ENCODE measurements at regions not wholly inside any gene's neighbourhood (a gene's known extent, or its start where the extent isn't known, plus 50 kb on each side); places are given as distances from the start of the nearest gene placed in this dataset.

DNA sequence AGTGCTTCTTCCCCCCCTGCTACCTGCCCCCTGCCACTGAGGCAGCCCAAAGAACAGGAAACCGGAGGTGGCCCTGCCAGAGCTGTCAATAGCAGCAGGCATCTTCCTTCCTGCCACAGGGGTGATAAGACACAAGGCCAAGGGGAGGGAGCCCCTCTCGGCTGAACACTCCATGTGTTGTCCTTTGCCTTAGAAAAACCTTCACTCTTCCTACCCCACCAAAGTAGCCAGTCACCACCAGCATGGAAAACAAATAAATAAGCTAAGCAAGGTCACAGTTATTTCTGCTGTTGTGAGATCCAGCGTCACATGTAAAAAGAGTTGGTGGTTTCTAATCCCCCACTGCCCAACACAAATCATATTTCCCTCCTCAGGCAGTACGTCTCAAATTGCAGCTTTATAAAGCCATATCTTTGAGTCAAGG lies 104.8 kb upstream of the DPT start:
- Histone ChIP-seq H3K4me1 (ENCODE audit: insufficient read depth, low read length, poor library complexity, severe bottlenecking) (peaks cover 32% of the 10 kb centered on the region), H3K36me3 (ENCODE audit: insufficient read depth, low read length, poor library complexity, severe bottlenecking) (no peaks in the 10 kb centered on the region), H3K4me3 (ENCODE audit: low read depth, low read length, poor library complexity, severe bottlenecking) (no peak overlapping the region), H3K27ac (ENCODE audit: low read depth, low read length, poor library complexity, severe bottlenecking) (peak overlapping the region; percentile 76), H3K9me3 (ENCODE audit: low read depth, low read length, poor library complexity, severe bottlenecking) (no peaks in the 10 kb centered on the region), H3K27me3 (replicated peaks; ENCODE audit: insufficient read depth, low read depth, low read length, poor library complexity) (no peaks in the 10 kb centered on the region)
- peak; percentile 74 for DNase-seq (ENCODE audit: low spot score)
- ChIA-PET POLR2A (ENCODE audit: low non-redundant PET) (no interaction called here), CTCF (no interaction called here)
- TF ChIP-seq, protein P1, sequence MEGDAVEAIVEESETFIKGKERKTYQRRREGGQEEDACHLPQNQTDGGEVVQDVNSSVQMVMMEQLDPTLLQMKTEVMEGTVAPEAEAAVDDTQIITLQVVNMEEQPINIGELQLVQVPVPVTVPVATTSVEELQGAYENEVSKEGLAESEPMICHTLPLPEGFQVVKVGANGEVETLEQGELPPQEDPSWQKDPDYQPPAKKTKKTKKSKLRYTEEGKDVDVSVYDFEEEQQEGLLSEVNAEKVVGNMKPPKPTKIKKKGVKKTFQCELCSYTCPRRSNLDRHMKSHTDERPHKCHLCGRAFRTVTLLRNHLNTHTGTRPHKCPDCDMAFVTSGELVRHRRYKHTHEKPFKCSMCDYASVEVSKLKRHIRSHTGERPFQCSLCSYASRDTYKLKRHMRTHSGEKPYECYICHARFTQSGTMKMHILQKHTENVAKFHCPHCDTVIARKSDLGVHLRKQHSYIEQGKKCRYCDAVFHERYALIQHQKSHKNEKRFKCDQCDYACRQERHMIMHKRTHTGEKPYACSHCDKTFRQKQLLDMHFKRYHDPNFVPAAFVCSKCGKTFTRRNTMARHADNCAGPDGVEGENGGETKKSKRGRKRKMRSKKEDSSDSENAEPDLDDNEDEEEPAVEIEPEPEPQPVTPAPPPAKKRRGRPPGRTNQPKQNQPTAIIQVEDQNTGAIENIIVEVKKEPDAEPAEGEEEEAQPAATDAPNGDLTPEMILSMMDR (conservative IDR thresholded peaks at IDR 0.05; ENCODE audit: low read depth, low read length) = no peak
- TF ChIP-seq EZH2 (IDR thresholded peaks at IDR 0.05; ENCODE audit: borderline replicate concordance, low read depth, low read length, poor library complexity, severe bottlenecking) = no peak
- intact Hi-C loops (cut with micrococcal nuclease; ENCODE audit: unreplicated experiment) = loop anchor here (10.0 kb wide), 1 partner anchor 271 kb away; the partner anchor contains the start of gene ATP1B1
- BruUV-seq (replicated peaks) = no TSS peak

DNA sequence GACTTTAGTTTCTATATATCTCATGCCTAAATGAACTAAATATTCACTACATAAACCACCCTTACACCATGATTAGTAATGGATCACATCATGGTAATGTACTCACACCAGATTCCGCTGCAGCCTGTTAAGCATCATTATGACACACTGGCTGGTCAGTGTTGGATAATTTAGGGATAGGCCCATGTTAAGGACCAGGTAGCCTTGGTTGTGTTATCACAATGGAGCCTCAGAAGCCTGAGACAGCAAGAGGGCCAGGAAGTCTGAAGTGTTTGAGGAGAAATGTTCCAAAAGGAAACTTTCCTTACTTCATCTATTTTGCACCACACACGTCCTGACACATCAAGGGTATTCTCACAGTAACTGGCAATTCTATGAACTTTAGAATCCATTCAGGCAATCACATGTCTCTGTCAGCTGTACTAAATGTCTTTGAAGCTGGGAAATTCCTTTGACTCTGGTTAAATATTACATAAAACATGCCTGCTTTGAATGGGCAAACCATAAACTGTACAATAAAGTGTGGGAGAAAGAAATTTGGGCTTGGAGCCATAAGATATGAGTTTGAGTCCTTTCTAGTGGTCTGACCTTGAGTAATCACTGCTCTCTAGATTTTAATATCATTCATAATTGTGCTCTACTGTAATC lies 105.3 kb upstream of the DPT start:
- BruUV-seq (replicated peaks) = no TSS peak
- intact Hi-C loops (cut with micrococcal nuclease; ENCODE audit: unreplicated experiment) = loop anchor here (10.0 kb wide), 1 partner anchor 270 kb away; the partner anchor contains the start of gene ATP1B1
- POLR2A ChIA-PET (ENCODE audit: low non-redundant PET) = no interaction called here
- Histone ChIP-seq H3K27ac (ENCODE audit: low read depth, low read length, poor library complexity, severe bottlenecking) (peak overlapping the region; percentile 76), H3K9me3 (ENCODE audit: low read depth, low read length, poor library complexity, severe bottlenecking) (no peaks in the 10 kb centered on the region), H3K27me3 (replicated peaks; ENCODE audit: insufficient read depth, low read depth, low read length, poor library complexity) (no peaks in the 10 kb centered on the region), H3K4me1 (ENCODE audit: insufficient read depth, low read length, poor library complexity, severe bottlenecking) (peaks cover 31% of the 10 kb centered on the region), H3K4me3 (ENCODE audit: low read depth, low read length, poor library complexity, severe bottlenecking) (no peak overlapping the region), H3K36me3 (ENCODE audit: insufficient read depth, low read length, poor library complexity, severe bottlenecking) (no peaks in the 10 kb centered on the region)
- peak; percentile 10 for DNase-seq (ENCODE audit: low spot score)
- CTCF ChIA-PET = no interaction called here
- no peak for TF ChIP-seq EZH2 (IDR thresholded peaks at IDR 0.05; ENCODE audit: borderline replicate concordance, low read depth, low read length, poor library complexity, severe bottlenecking)

DNA sequence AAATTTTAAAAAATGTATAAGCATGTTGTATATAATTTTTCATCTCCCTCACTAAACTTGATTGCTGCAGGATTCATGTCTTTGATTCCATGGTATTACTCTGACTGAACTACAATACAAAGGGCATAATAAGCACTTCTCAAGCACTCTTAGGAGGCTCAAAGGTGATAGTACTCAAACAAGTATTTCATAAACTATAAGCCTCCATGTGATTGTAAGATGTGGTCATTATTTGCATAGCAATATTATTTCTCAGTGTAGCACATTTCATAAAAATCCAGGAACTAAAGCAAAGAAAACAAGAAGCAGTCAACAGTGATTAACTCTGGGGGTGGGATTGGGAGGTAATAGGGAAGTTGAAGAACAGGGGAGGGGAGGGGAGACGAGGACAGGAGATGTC lies 106.2 kb upstream of the DPT start:
- ChIA-PET CTCF (no interaction called here), POLR2A (ENCODE audit: low non-redundant PET) (no interaction called here)
- no peak overlapping the region for H3K27ac ChIP-seq (ENCODE audit: low read depth, low read length, poor library complexity, severe bottlenecking)
- H3K27me3 ChIP-seq (replicated peaks; ENCODE audit: insufficient read depth, low read depth, low read length, poor library complexity) = no peaks in the 10 kb centered on the region
- intact Hi-C loops (cut with micrococcal nuclease; ENCODE audit: unreplicated experiment) = loop anchor here (10.0 kb wide), 1 partner anchor 270 kb away; the partner anchor contains the start of gene ATP1B1
- no peak overlapping the region for H3K4me3 ChIP-seq (ENCODE audit: low read depth, low read length, poor library complexity, severe bottlenecking)
- no peaks in the 10 kb centered on the region for H3K36me3 ChIP-seq (ENCODE audit: insufficient read depth, low read length, poor library complexity, severe bottlenecking)
- H3K4me1 ChIP-seq (ENCODE audit: insufficient read depth, low read length, poor library complexity, severe bottlenecking) = peaks cover 26% of the 10 kb centered on the region
- DNase-seq (ENCODE audit: low spot score) = no peak
- H3K9me3 ChIP-seq (ENCODE audit: low read depth, low read length, poor library complexity, severe bottlenecking) = no peaks in the 10 kb centered on the region
- no peak for TF ChIP-seq EZH2 (IDR thresholded peaks at IDR 0.05; ENCODE audit: borderline replicate concordance, low read depth, low read length, poor library complexity, severe bottlenecking)
- TF ChIP-seq, protein P1 (conservative IDR thresholded peaks at IDR 0.05; ENCODE audit: low read depth, low read length) = no peak
- BruUV-seq (replicated peaks) = no TSS peak

DNA sequence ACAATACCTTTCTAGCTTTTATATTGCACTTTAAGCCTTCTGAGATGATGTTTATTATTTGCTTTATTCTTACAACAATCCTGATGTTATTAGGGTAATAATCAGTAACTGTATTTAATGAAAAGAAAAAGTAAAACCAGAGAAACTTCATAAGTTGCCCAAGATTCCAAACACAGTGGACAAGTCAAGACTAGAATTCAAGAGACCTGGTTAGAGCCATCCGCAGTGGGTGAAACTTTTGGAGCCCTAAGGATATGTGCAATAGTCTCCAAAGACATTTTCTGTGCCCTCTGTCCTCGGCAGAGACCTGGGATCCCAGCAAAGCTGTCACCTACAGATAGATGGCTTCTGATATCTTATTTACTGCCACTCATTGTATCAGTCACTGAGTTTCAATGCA lies 106.8 kb upstream of the DPT start:
- TF ChIP-seq, protein P1 (conservative IDR thresholded peaks at IDR 0.05; ENCODE audit: low read depth, low read length) = no peak
- Histone ChIP-seq H3K27me3 (replicated peaks; ENCODE audit: insufficient read depth, low read depth, low read length, poor library complexity) (no peaks in the 10 kb centered on the region), H3K9me3 (ENCODE audit: low read depth, low read length, poor library complexity, severe bottlenecking) (no peaks in the 10 kb centered on the region), H3K36me3 (ENCODE audit: insufficient read depth, low read length, poor library complexity, severe bottlenecking) (no peaks in the 10 kb centered on the region), H3K27ac (ENCODE audit: low read depth, low read length, poor library complexity, severe bottlenecking) (no peak overlapping the region), H3K4me1 (ENCODE audit: insufficient read depth, low read length, poor library complexity, severe bottlenecking) (peaks cover 26% of the 10 kb centered on the region), H3K4me3 (ENCODE audit: low read depth, low read length, poor library complexity, severe bottlenecking) (no peak overlapping the region)
- no peak for DNase-seq (ENCODE audit: low spot score)
- ChIA-PET CTCF (no interaction called here), POLR2A (ENCODE audit: low non-redundant PET) (no interaction called here)
- intact Hi-C loops (cut with micrococcal nuclease; ENCODE audit: unreplicated experiment) = loop anchor here (10.0 kb wide), 1 partner anchor 269 kb away; the partner anchor contains the start of gene ATP1B1
- BruUV-seq (replicated peaks) = no TSS peak
